ENCODE measurements at regions not wholly inside any gene's neighbourhood (a gene's known extent, or its start where the extent isn't known, plus 50 kb on each side); places are given as distances from the start of the nearest gene placed in this dataset.

GRCh38 chr15:29172742-29173725, 96.6 kb downstream of the NSMCE3 start:
- intact Hi-C loops (cut with DNase I; ENCODE audit: low total_unique reads), result no loop called here
- no peak for DNase-seq
- Histone ChIP-seq H3K9me3 (no peaks in the 10 kb centered on the region), H3K4me3 (no peak overlapping the region), H3K36me3 (no peaks in the 10 kb centered on the region), H3K4me1 (no peaks in the 10 kb centered on the region), H3K27me3 (peaks cover 0 to 7% (median 0%) of the 10 kb centered on the region in 3 donors), H3K27ac (no peak overlapping the region)
- TF ChIP-seq CTCF (IDR thresholded peaks at IDR 0.05) (no peak), POLR2A (IDR thresholded peaks at IDR 0.05) (no peak), POLR2AphosphoS5 (IDR thresholded peaks at IDR 0.05) (no peak), EP300 (IDR thresholded peaks at IDR 0.05) (no peak)
- WGBS, 5 donors, result 83 to 92% (median 85%) methylated on average over 23 of the region's 23 CpGs

- DNase-seq, result no peak
- intact Hi-C loops (cut with DNase I; ENCODE audit: low total_unique reads), result no loop called here
- no peaks in the 10 kb centered on the region for H3K9me3 ChIP-seq
- WGBS, 5 donors, result 51 to 65% (median 56%) methylated on average over 3 of the region's 3 CpGs
- H3K36me3 ChIP-seq, result no peaks in the 10 kb centered on the region
- H3K27me3 ChIP-seq, result no peaks in the 10 kb centered on the region
- no peak overlapping the region for H3K4me3 ChIP-seq
- H3K27ac ChIP-seq, result no peak overlapping the region
- no peaks in the 10 kb centered on the region for H3K4me1 ChIP-seq
- no peak for TF ChIP-seq POLR2AphosphoS5 (IDR thresholded peaks at IDR 0.05)
- TF ChIP-seq POLR2A (IDR thresholded peaks at IDR 0.05), result no peak
- no peak for TF ChIP-seq EP300 (IDR thresholded peaks at IDR 0.05)
- no peak for TF ChIP-seq CTCF (IDR thresholded peaks at IDR 0.05)
These were observed 99.1 kb downstream of the NSMCE3 start for GRCh38 chr15:29170521-29170920.

Data from stomach (tissue), 8 donors.